ACHN (cell line): ENCODE measurements at regions not wholly inside any gene's neighbourhood (a gene's known extent, or its start where the extent isn't known, plus 50 kb on each side); places are given as distances from the start of the nearest gene placed in this dataset.
"Not testable (repeated sequence)": the region's sequence is repeated elsewhere in the genome, so short reads cannot be mapped to it uniquely, and the experiment has no call there.

Experiments used
- DNase-seq: peaks from one replicate; pipeline ENCODE4 v3.0.0-alpha.2; 2015
- in situ Hi-C: cut with HindIII; loops from 2 replicates; pipeline ENCODE4 v1.10.0; 2017; ENCODE audit warnings: low sequenced_read_pairs, low pct_ligation_motif_present, low pct_unique_long_range_greater_than_20kb

- no peak for DNase-seq
- in situ Hi-C loops, result no loop called here
Measured at GRCh38 chr2:16060125-16060935, 120.0 kb downstream of the MYCN start.

GRCh38 chr2:16059393-16060016 is 119.2 kb downstream of the MYCN start:
- in situ Hi-C loops, result no loop called here
- no peak for DNase-seq

GRCh38 chr2:16058747-16059358 is 118.5 kb downstream of the MYCN start:
- in situ Hi-C loops, result no loop called here
- DNase-seq, result no peak

- in situ Hi-C loops, result no loop called here
- no peak for DNase-seq
Measured at GRCh38 chr2:16058256-16058655, 117.9 kb downstream of the MYCN start.

- DNase-seq, result no peak
- in situ Hi-C loops, result no loop called here
Measured at GRCh38 chr2:16057661-16058060, 117.3 kb downstream of the MYCN start.

- no peak for DNase-seq
- in situ Hi-C loops, result no loop called here
Measured at GRCh38 chr2:16055848-16056580, 115.7 kb downstream of the MYCN start.

- in situ Hi-C loops, result no loop called here
- DNase-seq, result no peak
Measured at GRCh38 chr2:16053437-16054257, 113.3 kb downstream of the MYCN start.

GRCh38 chr2:16052571-16053052 is 112.3 kb downstream of the MYCN start:
- in situ Hi-C loops, result not testable (repeated sequence)

GRCh38 chr2:16051841-16052564 is 111.7 kb downstream of the MYCN start:
- DNase-seq, result no peak
- in situ Hi-C loops, result no loop called here

More at GRCh38 chr2:16052571-16053052, 112.3 kb downstream of the MYCN start:
- not testable (repeated sequence) for DNase-seq

GRCh38 chr2:16050908-16051489 is 110.6 kb downstream of the MYCN start:
- no peak for DNase-seq
- in situ Hi-C loops, result no loop called here

- DNase-seq, result no peak
- in situ Hi-C loops, result no loop called here
Measured at GRCh38 chr2:16050261-16050907, 110.0 kb downstream of the MYCN start.

GRCh38 chr2:16049406-16049805 is 109.1 kb downstream of the MYCN start:
- in situ Hi-C loops, result no loop called here
- no peak for DNase-seq

- DNase-seq, result no peak
- in situ Hi-C loops, result no loop called here
Measured at GRCh38 chr2:16048466-16048865, 108.1 kb downstream of the MYCN start.

- DNase-seq, result no peak
- in situ Hi-C loops, result no loop called here
Measured at GRCh38 chr2:16047701-16048100, 107.4 kb downstream of the MYCN start.

- DNase-seq, result no peak
- in situ Hi-C loops, result no loop called here
Measured at GRCh38 chr2:16046649-16047048, 106.3 kb downstream of the MYCN start.

- in situ Hi-C loops, result no loop called here
- no peak for DNase-seq
Measured at GRCh38 chr2:16045653-16046352, 105.5 kb downstream of the MYCN start.
